Type B pancreatic cell (in vitro differentiated cells): ENCODE measurements at regions not wholly inside any gene's neighbourhood (a gene's known extent, or its start where the extent isn't known, plus 50 kb on each side); places are given as distances from the start of the nearest gene placed in this dataset.

Experiments
- DNase-seq: peaks from one replicate; pipeline ENCODE4 v3.0.0; 2021; ENCODE audit warnings: mixed read lengths; ENCODE audit not compliant: unreplicated experiment; ENCODE audit errors: extremely low spot score
- H3K27ac Mint-ChIP-seq: 2 replicates; pipeline ENCODE4 v1.8.0; 2021; ENCODE audit warnings: mild to moderate bottlenecking, mixed read lengths
- H3K27me3 Mint-ChIP-seq: 2 replicates; pipeline ENCODE4 v1.8.0; 2021; ENCODE audit warnings: mixed read lengths
- H3K36me3 Mint-ChIP-seq: 2 replicates; pipeline ENCODE4 v1.8.0; 2021; ENCODE audit warnings: mixed read lengths
- H3K4me1 Mint-ChIP-seq: one replicate; pipeline ENCODE4 v1.8.0; 2021; ENCODE audit warnings: mixed read lengths; ENCODE audit not compliant: unreplicated experiment
- H3K4me3 Mint-ChIP-seq: 2 replicates; pipeline ENCODE4 v1.8.0; 2021; ENCODE audit warnings: mild to moderate bottlenecking, mixed read lengths
- H3K9me3 Mint-ChIP-seq: 2 replicates; pipeline ENCODE4 v1.8.0; 2021; ENCODE audit warnings: mixed read lengths
- TF ChIP-seq, protein P1 (sequence below): fragments of 200-600 bp; sonication (generic); conservative IDR thresholded peaks from 2 replicates; pipeline ENCODE4 v1.5.0; 2021; ENCODE audit warnings: antibody characterized with exemption, mild to moderate bottlenecking

DNA sequence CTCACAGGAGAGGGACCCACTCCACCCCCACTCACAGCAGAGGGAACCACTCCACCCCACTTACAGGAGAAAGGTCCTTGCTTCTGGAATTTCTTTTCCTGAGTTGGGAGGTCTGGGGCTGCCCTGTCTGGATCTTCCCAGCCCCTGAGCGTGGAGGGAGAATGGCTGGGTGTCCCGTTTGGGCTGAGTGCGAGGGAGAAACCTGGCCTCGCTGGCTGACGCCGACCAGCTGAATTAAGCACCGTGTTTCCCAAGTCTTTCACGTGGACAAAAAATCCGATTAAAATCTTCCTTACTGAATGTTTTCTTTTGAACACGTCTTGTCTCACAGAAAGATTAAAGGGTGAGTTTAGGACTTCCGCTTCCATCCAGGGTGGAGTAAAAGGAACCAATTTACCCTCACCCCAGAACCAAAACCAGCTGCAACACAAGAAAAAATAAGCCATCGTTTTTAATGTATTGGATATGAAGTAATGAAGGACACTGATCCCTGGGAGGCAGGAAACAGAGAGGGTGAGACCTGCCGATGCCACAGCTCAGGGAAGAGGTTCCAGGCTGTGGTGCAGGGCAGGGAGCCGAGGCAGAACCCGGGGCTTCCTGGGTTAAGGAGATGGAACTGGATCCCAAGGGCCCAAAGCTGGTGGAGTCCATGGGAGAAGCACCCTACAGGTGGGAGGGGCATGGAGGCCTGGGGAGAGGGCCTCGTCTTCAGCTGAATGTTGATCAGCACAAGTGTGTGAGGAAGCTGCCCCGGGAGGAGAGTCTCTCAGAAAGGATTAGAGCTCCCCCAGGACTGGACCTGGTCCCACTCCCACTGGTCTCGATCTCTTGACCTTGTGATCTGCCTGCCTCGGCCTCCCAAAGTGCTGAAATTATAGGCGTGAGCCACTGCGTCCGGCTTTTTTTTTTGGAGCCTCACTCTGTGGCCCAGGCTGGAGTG is 60.3 kb downstream of the RTP5 start:
- H3K4me1 Mint-ChIP-seq, result peaks cover 5% of the 10 kb centered on the region
- no peak for DNase-seq
- H3K4me3 Mint-ChIP-seq, result no peak overlapping the region
- no peak overlapping the region for H3K27ac Mint-ChIP-seq
- H3K9me3 Mint-ChIP-seq, result no peaks in the 10 kb centered on the region
- H3K36me3 Mint-ChIP-seq, result no peaks in the 10 kb centered on the region
- TF ChIP-seq, protein P1, sequence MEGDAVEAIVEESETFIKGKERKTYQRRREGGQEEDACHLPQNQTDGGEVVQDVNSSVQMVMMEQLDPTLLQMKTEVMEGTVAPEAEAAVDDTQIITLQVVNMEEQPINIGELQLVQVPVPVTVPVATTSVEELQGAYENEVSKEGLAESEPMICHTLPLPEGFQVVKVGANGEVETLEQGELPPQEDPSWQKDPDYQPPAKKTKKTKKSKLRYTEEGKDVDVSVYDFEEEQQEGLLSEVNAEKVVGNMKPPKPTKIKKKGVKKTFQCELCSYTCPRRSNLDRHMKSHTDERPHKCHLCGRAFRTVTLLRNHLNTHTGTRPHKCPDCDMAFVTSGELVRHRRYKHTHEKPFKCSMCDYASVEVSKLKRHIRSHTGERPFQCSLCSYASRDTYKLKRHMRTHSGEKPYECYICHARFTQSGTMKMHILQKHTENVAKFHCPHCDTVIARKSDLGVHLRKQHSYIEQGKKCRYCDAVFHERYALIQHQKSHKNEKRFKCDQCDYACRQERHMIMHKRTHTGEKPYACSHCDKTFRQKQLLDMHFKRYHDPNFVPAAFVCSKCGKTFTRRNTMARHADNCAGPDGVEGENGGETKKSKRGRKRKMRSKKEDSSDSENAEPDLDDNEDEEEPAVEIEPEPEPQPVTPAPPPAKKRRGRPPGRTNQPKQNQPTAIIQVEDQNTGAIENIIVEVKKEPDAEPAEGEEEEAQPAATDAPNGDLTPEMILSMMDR, result no peak
- H3K27me3 Mint-ChIP-seq, result peaks cover 7% of the 10 kb centered on the region

DNA sequence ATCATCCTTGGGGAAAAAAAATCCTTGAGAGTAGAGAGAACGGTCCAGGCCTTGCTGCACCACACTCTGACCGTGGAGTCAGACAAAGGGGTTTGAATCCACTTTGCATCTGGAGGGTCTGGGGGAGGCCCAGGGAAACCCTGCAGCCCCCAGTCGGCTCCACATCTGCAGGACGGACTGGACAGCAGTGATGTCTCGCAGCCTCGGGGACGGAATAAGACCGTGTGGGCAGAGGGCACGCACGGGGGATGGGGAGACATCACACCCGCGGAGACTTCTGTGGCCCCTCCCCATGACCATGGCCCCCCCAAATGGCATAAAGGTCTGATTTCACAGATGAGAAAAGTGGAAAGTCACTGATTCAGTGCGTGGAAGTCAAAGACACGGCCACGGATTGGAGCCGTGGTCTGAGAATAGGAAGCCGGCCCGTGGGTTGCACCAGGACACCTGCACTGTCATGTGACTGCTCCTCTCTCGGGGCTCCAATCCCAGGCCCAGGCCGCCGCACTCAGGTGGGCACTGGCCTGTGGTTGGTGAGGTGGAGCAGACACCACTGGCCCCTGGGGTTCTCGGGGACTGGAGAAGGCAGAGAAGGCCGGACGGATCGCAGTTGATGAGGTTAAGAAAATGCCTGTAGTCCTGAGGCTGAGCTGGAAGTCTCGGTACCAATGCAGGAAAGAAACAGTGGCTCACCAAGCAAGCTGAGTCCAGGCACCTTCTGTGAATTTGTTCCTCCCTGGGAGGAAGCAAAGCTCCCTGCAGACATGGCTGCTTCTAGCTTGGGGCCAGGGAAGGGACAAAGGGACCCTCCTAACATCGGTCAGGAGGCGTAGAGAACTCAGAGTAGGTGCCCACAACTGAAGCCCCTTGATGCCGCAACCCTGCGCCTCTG is 61.8 kb downstream of the RTP5 start:
- H3K27me3 Mint-ChIP-seq, result no peaks in the 10 kb centered on the region
- DNase-seq, result no peak
- TF ChIP-seq, protein P1, result no peak
- H3K27ac Mint-ChIP-seq, result no peak overlapping the region
- peaks cover 5% of the 10 kb centered on the region for H3K4me1 Mint-ChIP-seq
- peaks cover 4% of the 10 kb centered on the region for H3K9me3 Mint-ChIP-seq
- no peak overlapping the region for H3K4me3 Mint-ChIP-seq
- no peaks in the 10 kb centered on the region for H3K36me3 Mint-ChIP-seq

DNA sequence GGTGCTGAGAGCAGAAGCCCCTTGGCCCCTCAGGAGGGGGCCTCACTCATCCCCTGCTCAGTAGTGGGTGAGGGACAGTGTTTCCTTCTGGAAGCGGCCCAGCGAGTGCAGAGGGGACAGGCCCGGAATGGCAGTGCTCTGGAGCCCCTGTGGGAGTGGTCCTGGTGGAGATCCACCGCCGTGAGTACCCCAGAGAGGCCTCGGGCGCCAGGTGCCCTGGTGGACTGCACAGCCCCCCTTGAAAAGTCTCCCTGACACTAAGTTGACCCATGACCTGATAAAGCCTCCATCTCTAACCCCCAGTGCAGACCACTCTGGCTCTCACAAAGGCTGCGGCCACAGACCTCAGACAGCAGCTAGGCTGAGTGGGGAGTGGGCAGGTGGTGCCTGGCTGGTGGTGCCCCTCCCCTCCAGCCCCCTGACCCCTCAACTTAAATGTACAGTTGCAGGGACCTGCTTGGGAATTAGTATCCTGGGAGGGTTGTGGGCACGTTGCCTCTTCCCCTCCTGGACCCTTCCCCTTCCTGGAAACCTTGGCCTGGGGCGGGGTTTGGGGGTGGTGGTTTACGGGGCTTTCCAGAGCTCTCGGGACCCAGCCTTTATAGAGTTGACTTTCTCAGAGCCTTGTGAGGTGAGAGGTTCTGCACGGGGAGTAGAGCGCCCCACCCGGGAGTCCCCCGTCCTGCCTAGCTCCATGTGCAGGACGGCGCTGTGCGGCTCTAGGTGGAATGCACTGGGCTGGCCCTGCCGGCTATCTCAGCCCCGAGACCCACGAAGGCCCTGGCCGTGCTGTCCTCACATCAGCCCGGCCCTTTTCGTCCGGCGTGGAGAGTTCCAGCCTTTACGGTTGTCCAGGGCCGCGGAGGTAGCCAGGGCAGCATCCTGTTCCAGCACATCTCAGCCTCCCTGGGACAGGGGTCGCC is 62.7 kb downstream of the RTP5 start:
- peaks cover 5% of the 10 kb centered on the region for H3K4me1 Mint-ChIP-seq
- TF ChIP-seq, protein P1, result no peak
- no peak overlapping the region for H3K27ac Mint-ChIP-seq
- no peak for DNase-seq
- H3K27me3 Mint-ChIP-seq, result no peaks in the 10 kb centered on the region
- H3K4me3 Mint-ChIP-seq, result no peak overlapping the region
- H3K9me3 Mint-ChIP-seq, result peaks cover 4% of the 10 kb centered on the region
- H3K36me3 Mint-ChIP-seq, result no peaks in the 10 kb centered on the region

DNA sequence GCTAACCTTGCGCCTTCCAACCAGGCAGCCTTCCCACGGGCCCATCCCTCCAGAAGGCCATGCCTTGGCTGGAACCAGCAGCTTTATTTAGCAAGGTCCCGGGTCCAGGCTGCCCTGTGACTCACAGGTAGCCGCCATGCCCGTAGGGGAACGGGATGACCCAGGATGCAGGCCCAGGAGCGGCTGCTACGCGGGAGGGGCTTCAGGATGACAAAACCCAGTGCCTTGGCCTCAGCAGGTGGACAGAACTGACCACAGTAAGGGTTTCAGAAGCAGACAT is 63.3 kb downstream of the RTP5 start:
- peaks cover 4% of the 10 kb centered on the region for H3K9me3 Mint-ChIP-seq
- H3K27me3 Mint-ChIP-seq, result no peaks in the 10 kb centered on the region
- DNase-seq, result no peak
- H3K4me1 Mint-ChIP-seq, result peaks cover 5% of the 10 kb centered on the region
- H3K4me3 Mint-ChIP-seq, result no peak overlapping the region
- TF ChIP-seq, protein P1, result no peak
- H3K27ac Mint-ChIP-seq, result no peak overlapping the region
- H3K36me3 Mint-ChIP-seq, result no peaks in the 10 kb centered on the region
